Right kidney (tissue), 1 donor: ENCODE measurements at regions not wholly inside any gene's neighbourhood (a gene's known extent, or its start where the extent isn't known, plus 50 kb on each side); places are given as distances from the start of the nearest gene placed in this dataset.
"Not testable (repeated sequence)": the region's sequence is repeated elsewhere in the genome, so short reads cannot be mapped to it uniquely, and the experiment has no call there.

ENCODE experiments used
- DNase-seq: peaks from one replicate; pipeline ENCODE4 v3.0.0-alpha.2; 2016

- DNase-seq = no peak
These were observed 62.3 kb upstream of the HIVEP3 start for GRCh38 chr1:41980827-41981653.

- no peak for DNase-seq
These were observed 60.3 kb upstream of the HIVEP3 start for GRCh38 chr1:41978986-41979385.

GRCh38 chr1:41977326-41977725, 58.6 kb upstream of the HIVEP3 start:
- DNase-seq = no peak

- DNase-seq = no peak
These were observed 57.9 kb upstream of the HIVEP3 start for GRCh38 chr1:41976671-41977070.

- DNase-seq = no peak
These were observed 57.3 kb upstream of the HIVEP3 start for GRCh38 chr1:41975850-41976569.

- DNase-seq = no peak
These were observed 56.4 kb upstream of the HIVEP3 start for GRCh38 chr1:41975121-41975520.

- DNase-seq = not testable (repeated sequence)
These were observed 49.8 kb upstream of the HIVEP3 start for GRCh38 chr1:41968557-41968956.
